ENCODE measurements at regions not wholly inside any gene's neighbourhood (a gene's known extent, or its start where the extent isn't known, plus 50 kb on each side); places are given as distances from the start of the nearest gene placed in this dataset.

DNA sequence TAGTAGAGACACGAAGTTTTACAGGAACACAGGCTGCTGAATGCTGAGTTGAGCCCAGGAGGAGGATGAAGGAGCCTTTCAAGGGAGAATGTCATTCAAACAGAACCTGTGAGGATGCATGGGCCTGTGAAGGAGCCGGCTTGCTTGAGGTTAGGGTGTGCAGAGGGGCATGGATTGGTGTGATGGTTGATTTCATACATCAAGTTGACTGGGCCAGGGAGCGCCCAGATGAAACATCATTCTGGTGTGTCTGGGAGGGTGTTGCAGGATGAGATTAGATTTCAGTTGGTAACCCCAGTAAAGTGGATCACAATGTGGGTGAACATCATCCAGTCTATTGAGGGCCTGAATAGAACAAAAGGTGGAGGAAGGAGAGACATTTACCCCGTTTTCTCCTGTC lies 243.6 kb downstream of the EDEM1 start:
- Histone ChIP-seq H3K36me3 (no peaks in the 10 kb centered on the region), H3K4me1 (no peaks in the 10 kb centered on the region), H3K27me3 (no peaks in the 10 kb centered on the region), H3K27ac (no peak overlapping the region), H3K9me3 (no peaks in the 10 kb centered on the region), H3K4me3 (no peak overlapping the region)
- TF ChIP-seq POLR2A (IDR thresholded peaks at IDR 0.05): no peak
- TF ChIP-seq, protein P1, sequence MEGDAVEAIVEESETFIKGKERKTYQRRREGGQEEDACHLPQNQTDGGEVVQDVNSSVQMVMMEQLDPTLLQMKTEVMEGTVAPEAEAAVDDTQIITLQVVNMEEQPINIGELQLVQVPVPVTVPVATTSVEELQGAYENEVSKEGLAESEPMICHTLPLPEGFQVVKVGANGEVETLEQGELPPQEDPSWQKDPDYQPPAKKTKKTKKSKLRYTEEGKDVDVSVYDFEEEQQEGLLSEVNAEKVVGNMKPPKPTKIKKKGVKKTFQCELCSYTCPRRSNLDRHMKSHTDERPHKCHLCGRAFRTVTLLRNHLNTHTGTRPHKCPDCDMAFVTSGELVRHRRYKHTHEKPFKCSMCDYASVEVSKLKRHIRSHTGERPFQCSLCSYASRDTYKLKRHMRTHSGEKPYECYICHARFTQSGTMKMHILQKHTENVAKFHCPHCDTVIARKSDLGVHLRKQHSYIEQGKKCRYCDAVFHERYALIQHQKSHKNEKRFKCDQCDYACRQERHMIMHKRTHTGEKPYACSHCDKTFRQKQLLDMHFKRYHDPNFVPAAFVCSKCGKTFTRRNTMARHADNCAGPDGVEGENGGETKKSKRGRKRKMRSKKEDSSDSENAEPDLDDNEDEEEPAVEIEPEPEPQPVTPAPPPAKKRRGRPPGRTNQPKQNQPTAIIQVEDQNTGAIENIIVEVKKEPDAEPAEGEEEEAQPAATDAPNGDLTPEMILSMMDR (IDR thresholded peaks at IDR 0.05): no peak
- DNase-seq: no peak

DNA sequence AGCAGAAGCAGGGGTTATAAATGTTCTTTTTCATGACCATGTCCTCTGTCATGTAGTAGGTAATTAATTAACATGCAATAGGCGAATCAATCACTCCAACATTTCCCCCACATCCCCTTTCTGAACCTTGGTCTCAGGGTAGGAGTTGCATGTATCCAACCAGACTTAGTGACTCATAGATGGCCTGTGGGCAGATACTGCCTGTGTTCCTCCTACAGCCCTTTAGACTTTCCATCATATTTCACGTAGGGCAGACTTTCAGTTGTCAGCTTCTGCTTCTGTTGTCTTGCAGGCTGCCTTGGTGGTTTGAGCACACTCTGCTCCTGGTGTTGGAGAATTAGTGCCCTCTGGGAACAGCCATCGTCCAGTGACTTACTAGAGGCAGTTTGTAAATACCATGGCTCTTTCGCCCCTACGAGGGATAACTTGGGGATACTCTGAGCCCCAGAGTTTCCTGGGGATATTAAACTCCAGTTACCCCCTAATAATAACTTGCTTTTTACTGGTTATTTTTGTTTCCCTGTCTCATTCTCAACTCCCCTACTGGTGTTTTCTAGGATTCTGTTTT lies 244.4 kb downstream of the EDEM1 start:
- no peak for TF ChIP-seq POLR2A (IDR thresholded peaks at IDR 0.05)
- TF ChIP-seq, protein P1 (IDR thresholded peaks at IDR 0.05): no peak
- Histone ChIP-seq H3K4me3 (no peak overlapping the region), H3K9me3 (no peaks in the 10 kb centered on the region), H3K27ac (no peak overlapping the region), H3K27me3 (no peaks in the 10 kb centered on the region), H3K36me3 (no peaks in the 10 kb centered on the region), H3K4me1 (no peaks in the 10 kb centered on the region)
- no peak for DNase-seq

DNA sequence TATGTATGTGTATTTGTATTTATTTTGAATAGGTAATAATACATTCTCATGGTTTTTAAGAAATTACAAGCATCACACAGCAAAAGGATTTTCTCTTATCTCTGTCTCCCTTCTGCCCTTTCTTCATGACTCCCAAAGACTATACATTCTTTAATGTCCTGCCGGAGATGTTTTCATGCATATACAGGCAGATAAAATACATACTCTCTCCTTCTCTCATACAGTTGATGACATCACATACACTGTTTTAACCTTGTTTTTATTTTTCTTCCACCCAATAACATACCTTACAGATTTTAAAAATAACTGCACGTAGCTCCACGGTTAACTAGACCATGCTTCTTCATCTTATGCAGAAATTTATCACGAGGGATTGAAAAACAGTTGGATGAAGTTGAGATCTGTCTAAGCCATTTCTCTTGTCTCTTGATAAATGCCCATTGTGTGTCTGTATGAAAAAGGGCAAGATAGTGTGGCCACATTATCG lies 249.8 kb downstream of the EDEM1 start:
- H3K27ac ChIP-seq: no peak overlapping the region
- no peaks in the 10 kb centered on the region for H3K4me1 ChIP-seq
- no peaks in the 10 kb centered on the region for H3K27me3 ChIP-seq
- no peak overlapping the region for H3K4me3 ChIP-seq
- TF ChIP-seq POLR2A (IDR thresholded peaks at IDR 0.05): no peak
- TF ChIP-seq, protein P1 (IDR thresholded peaks at IDR 0.05): no peak
- DNase-seq: no peak
- no peaks in the 10 kb centered on the region for H3K36me3 ChIP-seq
- H3K9me3 ChIP-seq: no peaks in the 10 kb centered on the region

DNA sequence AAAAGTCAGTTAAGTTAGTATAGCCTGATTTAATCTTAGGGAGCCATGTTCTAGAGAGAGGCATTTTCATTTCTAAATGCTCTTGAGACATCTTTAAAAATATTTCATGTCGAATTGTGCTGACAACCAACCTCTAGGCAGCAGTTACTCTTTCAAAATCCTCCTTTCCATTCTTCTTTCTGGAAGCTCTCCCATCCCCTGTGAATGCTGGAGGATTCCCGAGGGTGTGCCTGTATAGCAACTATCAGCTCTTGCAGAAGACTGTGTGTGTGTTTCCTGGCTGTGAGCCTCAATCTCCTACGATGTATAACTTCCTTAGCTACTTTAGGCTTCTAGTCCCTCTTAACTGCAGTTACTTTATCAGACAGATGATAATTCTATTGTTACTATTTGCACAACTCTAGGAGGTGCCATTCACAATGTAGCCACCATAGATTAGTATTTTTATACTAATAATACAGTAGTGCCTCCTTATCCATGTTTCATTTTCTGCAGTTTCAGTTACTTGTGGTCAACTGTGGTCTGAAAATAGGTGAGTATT lies 250.3 kb downstream of the EDEM1 start:
- Histone ChIP-seq H3K27me3 (no peaks in the 10 kb centered on the region), H3K36me3 (no peaks in the 10 kb centered on the region), H3K9me3 (no peaks in the 10 kb centered on the region), H3K4me1 (no peaks in the 10 kb centered on the region), H3K27ac (no peak overlapping the region), H3K4me3 (no peak overlapping the region)
- TF ChIP-seq POLR2A (IDR thresholded peaks at IDR 0.05): no peak
- TF ChIP-seq, protein P1 (IDR thresholded peaks at IDR 0.05): no peak
- DNase-seq: no peak

DNA sequence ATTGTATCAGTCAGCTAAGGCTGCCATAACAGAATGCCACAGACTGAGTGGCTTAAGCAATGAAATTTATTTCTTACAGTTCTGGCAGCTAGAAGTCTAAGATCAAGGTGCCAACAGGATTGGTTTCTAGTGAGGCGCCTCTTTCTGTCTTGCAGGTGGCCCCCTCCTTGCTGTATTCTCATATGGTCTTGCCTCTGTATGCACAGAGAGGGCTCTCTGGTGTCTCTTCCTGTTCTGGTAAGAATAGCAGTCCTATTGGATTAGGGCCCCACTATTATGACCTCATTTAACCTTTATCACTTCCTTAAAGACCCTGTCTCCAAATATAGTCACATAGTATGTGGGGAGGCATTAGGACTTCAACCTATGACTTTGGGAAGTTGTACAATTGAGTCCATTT lies 253.9 kb downstream of the EDEM1 start:
- Histone ChIP-seq H3K27me3 (no peaks in the 10 kb centered on the region), H3K9me3 (no peaks in the 10 kb centered on the region), H3K27ac (no peak overlapping the region), H3K4me1 (no peaks in the 10 kb centered on the region), H3K36me3 (no peaks in the 10 kb centered on the region), H3K4me3 (no peak overlapping the region)
- DNase-seq: no peak
- TF ChIP-seq, protein P1 (IDR thresholded peaks at IDR 0.05): no peak
- no peak for TF ChIP-seq POLR2A (IDR thresholded peaks at IDR 0.05)

Data from Peyer's patch (tissue), 4 donors.